ENCODE measurements at regions not wholly inside any gene's neighbourhood (a gene's known extent, or its start where the extent isn't known, plus 50 kb on each side); places are given as distances from the start of the nearest gene placed in this dataset.

GRCh38 chr3:34884007-34884406 is 755.3 kb upstream of the ARPP21 start:
- TF ChIP-seq CTCF (IDR thresholded peaks at IDR 0.05; ENCODE audit: low read depth, low read length) (no peak), EZH2phosphoT487 (IDR thresholded peaks at IDR 0.05; ENCODE audit: low read depth) (no peak)
